ENCODE measurements at regions not wholly inside any gene's neighbourhood (a gene's known extent, or its start where the extent isn't known, plus 50 kb on each side); places are given as distances from the start of the nearest gene placed in this dataset.

GRCh38 chr1:168980656-168981055 lies 125.8 kb upstream of the ATP1B1 start:
- H3K4me3 Mint-ChIP-seq (ENCODE audit: unreplicated experiment) = no peak overlapping the region

DNA sequence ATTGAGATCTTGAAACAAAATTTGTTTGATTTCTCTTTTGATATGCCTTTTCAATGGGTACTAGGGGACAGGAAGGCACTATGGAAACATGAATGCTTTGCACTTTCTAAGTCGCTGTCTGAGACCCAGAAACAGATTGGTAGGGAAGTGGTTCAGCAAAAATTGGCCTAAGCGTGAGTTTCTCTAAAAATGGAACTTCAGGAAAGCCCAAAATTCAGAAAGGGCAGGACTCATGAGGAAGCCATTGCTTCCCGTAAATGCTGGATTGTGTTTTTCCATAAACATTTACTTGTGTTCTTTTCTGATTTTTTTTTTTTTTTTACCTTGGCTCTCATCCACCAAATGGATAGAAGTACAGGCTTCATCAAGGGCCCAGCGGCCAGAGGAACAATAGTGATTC lies 123.7 kb upstream of the ATP1B1 start:
- no peak for DNase-seq (ENCODE audit: low spot score)
- Mint-ChIP-seq H3K27ac (ENCODE audit: unreplicated experiment) (no peak overlapping the region), H3K4me3 (ENCODE audit: unreplicated experiment) (no peak overlapping the region), H3K36me3 (ENCODE audit: low read depth, unreplicated experiment) (no peaks in the 10 kb centered on the region), H3K9me3 (ENCODE audit: unreplicated experiment) (no peaks in the 10 kb centered on the region), H3K27me3 (ENCODE audit: unreplicated experiment) (peaks cover 5% of the 10 kb centered on the region), H3K4me1 (ENCODE audit: unreplicated experiment) (no peaks in the 10 kb centered on the region)
- TF ChIP-seq CTCF (IDR thresholded peaks at IDR 0.05; ENCODE audit: unreplicated experiment) = no peak

More at GRCh38 chr1:168980656-168981055, 125.8 kb upstream of the ATP1B1 start:
- H3K27ac Mint-ChIP-seq (ENCODE audit: unreplicated experiment) = no peak overlapping the region
- no peaks in the 10 kb centered on the region for H3K36me3 Mint-ChIP-seq (ENCODE audit: low read depth, unreplicated experiment)
- H3K9me3 Mint-ChIP-seq (ENCODE audit: unreplicated experiment) = no peaks in the 10 kb centered on the region
- no peak for TF ChIP-seq CTCF (IDR thresholded peaks at IDR 0.05; ENCODE audit: unreplicated experiment)
- peaks cover 5% of the 10 kb centered on the region for H3K27me3 Mint-ChIP-seq (ENCODE audit: unreplicated experiment)
- no peak for DNase-seq (ENCODE audit: low spot score)
- H3K4me1 Mint-ChIP-seq (ENCODE audit: unreplicated experiment) = no peaks in the 10 kb centered on the region

DNA sequence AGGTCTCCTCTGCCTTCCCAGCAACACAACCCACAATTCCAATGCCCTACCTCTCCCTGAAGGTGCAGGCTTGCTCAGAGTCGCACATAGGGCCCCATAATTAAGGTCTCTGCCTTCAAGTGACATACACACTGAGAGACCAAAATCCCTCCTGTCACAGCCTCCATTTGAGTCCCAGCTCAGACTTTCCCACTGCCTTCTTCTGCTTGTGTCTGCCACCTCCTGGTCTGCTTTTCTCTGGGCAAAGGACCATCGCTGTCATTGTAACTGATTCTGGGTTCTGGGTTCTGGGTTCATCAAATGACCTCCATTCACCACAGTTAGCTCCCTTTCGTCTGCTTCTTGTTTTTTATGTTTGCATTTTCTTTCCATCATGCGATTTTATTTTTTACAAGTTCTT lies 119.2 kb upstream of the ATP1B1 start:
- Mint-ChIP-seq H3K4me1 (ENCODE audit: unreplicated experiment) (no peaks in the 10 kb centered on the region), H3K27me3 (ENCODE audit: unreplicated experiment) (peaks cover 1% of the 10 kb centered on the region), H3K9me3 (ENCODE audit: unreplicated experiment) (no peaks in the 10 kb centered on the region), H3K36me3 (ENCODE audit: low read depth, unreplicated experiment) (no peaks in the 10 kb centered on the region), H3K27ac (ENCODE audit: unreplicated experiment) (no peak overlapping the region), H3K4me3 (ENCODE audit: unreplicated experiment) (no peak overlapping the region)
- no peak for DNase-seq (ENCODE audit: low spot score)
- TF ChIP-seq CTCF (IDR thresholded peaks at IDR 0.05; ENCODE audit: unreplicated experiment) = no peak

DNA sequence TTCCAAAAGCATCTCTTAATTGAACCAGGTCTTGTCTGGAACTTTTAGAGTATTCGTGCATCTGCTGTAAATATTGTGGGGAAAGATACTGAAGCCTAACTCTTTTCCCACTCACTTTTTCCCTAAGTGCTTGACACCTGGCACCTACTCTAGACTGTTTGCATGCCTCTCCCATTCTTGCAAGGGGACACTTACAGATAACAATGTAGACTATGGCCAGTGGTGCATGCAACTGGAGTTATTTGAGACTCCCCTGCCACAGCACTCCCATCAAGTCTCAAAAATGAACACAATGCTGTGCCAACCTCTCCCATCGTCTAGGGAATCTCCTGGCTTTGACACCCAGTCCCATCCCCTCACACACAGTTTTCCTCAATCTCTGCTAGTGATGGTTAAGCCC lies 118.6 kb upstream of the ATP1B1 start:
- no peak overlapping the region for H3K27ac Mint-ChIP-seq (ENCODE audit: unreplicated experiment)
- no peak overlapping the region for H3K4me3 Mint-ChIP-seq (ENCODE audit: unreplicated experiment)
- peaks cover 1% of the 10 kb centered on the region for H3K27me3 Mint-ChIP-seq (ENCODE audit: unreplicated experiment)
- no peak for TF ChIP-seq CTCF (IDR thresholded peaks at IDR 0.05; ENCODE audit: unreplicated experiment)
- no peaks in the 10 kb centered on the region for H3K9me3 Mint-ChIP-seq (ENCODE audit: unreplicated experiment)
- H3K4me1 Mint-ChIP-seq (ENCODE audit: unreplicated experiment) = no peaks in the 10 kb centered on the region
- DNase-seq (ENCODE audit: low spot score) = no peak
- H3K36me3 Mint-ChIP-seq (ENCODE audit: low read depth, unreplicated experiment) = no peaks in the 10 kb centered on the region

DNA sequence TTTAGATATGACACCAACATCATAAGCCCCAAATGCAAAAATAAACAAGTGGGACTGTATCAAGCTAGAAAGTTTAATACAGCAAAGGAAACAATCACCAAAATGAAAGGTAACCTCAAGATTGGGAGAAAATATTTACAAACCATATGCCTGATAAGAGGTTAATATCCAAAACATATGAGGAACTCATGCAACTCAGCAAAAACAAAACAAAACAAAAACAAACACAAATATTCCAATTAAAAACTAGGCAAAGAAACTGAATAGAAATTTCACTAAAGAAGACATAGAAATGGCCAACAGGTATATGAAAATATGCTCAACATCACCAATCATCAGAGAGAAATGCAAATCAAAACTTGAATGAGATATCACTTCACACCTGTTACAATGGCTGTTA lies 116.5 kb upstream of the ATP1B1 start:
- H3K27ac Mint-ChIP-seq (ENCODE audit: unreplicated experiment) = no peak overlapping the region
- no peak overlapping the region for H3K4me3 Mint-ChIP-seq (ENCODE audit: unreplicated experiment)
- H3K4me1 Mint-ChIP-seq (ENCODE audit: unreplicated experiment) = no peaks in the 10 kb centered on the region
- H3K9me3 Mint-ChIP-seq (ENCODE audit: unreplicated experiment) = no peaks in the 10 kb centered on the region
- no peak for TF ChIP-seq CTCF (IDR thresholded peaks at IDR 0.05; ENCODE audit: unreplicated experiment)
- no peaks in the 10 kb centered on the region for H3K36me3 Mint-ChIP-seq (ENCODE audit: low read depth, unreplicated experiment)
- no peak for DNase-seq (ENCODE audit: low spot score)
- H3K27me3 Mint-ChIP-seq (ENCODE audit: unreplicated experiment) = peaks cover 1% of the 10 kb centered on the region

All from endothelial cell (in vitro differentiated cells).